Lower leg skin (tissue), 4 donors: ENCODE measurements at regions not wholly inside any gene's neighbourhood (a gene's known extent, or its start where the extent isn't known, plus 50 kb on each side); places are given as distances from the start of the nearest gene placed in this dataset.
A peak's percentile ranks its signal among the peaks of the same experiment; 100 is the strongest.
"Not testable (repeated sequence)": the region's sequence is repeated elsewhere in the genome, so short reads cannot be mapped to it uniquely, and the experiment has no call there.

Experiments
- DNase-seq, 2 donors: peaks; one replicate each; pipeline ENCODE4 v3.0.0-alpha.2; 2019; ENCODE audit warnings: low spot score in 2 of 2
- H3K4me3 ChIP-seq: fragments of 200-600 bp; sonication (generic); 2 replicates; pipeline ENCODE4 v1.5.1; 2017; ENCODE audit warnings: mild to moderate bottlenecking, low read depth; ENCODE audit not compliant: poor library complexity, severe bottlenecking
- POLR2A ChIP-seq, 2 donors: fragments of 450-650 bp; IDR thresholded peaks; one replicate each; pipeline ENCODE4 v1.6.1; 2016 to 2017; ENCODE audit warnings: antibody characterized with exemption in 2 of 2, mild to moderate bottlenecking in 1 of 2, moderate library complexity in 1 of 2
- WGBS, 2 donors: methylation state at CpG; one replicate each; pipeline ENCODE4 v1.1.5; 2018; 5-methylcytosine and 5-hydroxymethylcytosine counted together
- intact Hi-C: fragments of 100-400 bp; cut with DNase I; formaldehyde crosslinking; loops from one replicate; pipeline ENCODE4 v1.15.0; 2023; ENCODE audit warnings: low total_unique reads
- TF ChIP-seq, protein P1 (sequence below), 3 donors: fragments of 450-650 bp; IDR thresholded peaks; one replicate each; pipeline ENCODE4 v1.5.1; 2016; ENCODE audit warnings: antibody characterized with exemption in 3 of 3, mild to moderate bottlenecking in 3 of 3, moderate library complexity in 2 of 3

DNA sequence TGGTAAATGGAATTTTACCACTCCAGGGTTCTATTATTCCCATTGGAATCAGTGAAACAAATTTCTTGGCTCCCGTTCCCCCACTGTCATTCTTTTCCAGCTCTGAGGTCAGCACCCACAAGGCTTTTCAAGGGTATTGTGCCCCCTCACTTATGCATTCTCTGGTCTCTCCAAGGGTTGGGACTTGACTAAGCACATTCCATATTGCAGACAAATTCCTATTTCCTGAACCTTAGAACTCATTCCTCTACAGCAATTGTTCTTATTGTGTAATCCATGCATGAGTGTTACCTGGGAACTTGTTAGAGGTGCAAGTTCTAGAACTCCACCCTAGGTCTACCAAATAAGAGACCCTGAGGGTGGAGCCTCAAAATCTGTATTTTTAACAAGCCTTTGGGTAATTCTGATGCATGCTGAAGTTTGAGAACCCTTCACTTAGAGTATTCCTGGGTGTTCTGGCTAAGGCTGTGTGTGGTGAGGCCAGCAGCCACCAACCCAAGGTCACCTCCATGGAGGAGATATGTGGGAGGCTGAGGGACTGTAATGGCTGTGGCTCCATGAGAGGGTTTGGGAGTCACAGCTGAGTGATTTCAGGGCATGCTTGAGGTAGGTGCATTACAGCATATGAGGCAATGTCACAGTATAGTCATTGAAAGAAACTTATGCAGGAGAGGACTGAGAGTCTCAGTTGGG, 150.9 kb downstream of the TTC6 start:
- intact Hi-C loops = no loop called here
- no peak for TF ChIP-seq POLR2A (IDR thresholded peaks at IDR 0.05)
- TF ChIP-seq, protein P1, sequence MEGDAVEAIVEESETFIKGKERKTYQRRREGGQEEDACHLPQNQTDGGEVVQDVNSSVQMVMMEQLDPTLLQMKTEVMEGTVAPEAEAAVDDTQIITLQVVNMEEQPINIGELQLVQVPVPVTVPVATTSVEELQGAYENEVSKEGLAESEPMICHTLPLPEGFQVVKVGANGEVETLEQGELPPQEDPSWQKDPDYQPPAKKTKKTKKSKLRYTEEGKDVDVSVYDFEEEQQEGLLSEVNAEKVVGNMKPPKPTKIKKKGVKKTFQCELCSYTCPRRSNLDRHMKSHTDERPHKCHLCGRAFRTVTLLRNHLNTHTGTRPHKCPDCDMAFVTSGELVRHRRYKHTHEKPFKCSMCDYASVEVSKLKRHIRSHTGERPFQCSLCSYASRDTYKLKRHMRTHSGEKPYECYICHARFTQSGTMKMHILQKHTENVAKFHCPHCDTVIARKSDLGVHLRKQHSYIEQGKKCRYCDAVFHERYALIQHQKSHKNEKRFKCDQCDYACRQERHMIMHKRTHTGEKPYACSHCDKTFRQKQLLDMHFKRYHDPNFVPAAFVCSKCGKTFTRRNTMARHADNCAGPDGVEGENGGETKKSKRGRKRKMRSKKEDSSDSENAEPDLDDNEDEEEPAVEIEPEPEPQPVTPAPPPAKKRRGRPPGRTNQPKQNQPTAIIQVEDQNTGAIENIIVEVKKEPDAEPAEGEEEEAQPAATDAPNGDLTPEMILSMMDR (IDR thresholded peaks at IDR 0.05) = no peak
- H3K4me3 ChIP-seq = no peak overlapping the region
- WGBS, 2 donors = 92% methylated on average over 1 of the region's 1 CpG
- no peak for DNase-seq

DNA sequence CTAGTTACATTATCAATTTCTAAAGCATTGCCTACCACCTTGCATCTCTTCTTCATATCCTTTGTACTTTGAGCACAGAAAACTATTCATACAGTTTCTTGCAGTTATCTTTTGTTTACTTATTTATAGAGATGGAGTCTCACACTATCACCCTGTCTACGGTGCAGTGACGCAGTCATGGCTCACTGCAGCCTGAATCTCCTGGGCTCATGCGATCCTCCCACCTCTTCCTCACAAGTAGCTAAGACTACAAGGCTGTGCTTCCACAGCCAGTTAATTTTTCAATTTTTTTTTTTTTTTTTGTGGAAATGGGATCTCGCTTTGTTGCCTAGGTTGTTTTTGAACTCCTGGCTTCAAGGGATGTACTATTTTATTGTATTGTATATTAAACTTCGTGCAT, 158.0 kb downstream of the TTC6 start:
- intact Hi-C loops = no loop called here
- no peak overlapping the region for H3K4me3 ChIP-seq
- TF ChIP-seq, protein P1 (IDR thresholded peaks at IDR 0.05) = no peak
- TF ChIP-seq POLR2A (IDR thresholded peaks at IDR 0.05) = no peak
- 89 to 93% methylated on average over 5 of the region's 5 CpGs for WGBS, 2 donors
- DNase-seq = no peak

DNA sequence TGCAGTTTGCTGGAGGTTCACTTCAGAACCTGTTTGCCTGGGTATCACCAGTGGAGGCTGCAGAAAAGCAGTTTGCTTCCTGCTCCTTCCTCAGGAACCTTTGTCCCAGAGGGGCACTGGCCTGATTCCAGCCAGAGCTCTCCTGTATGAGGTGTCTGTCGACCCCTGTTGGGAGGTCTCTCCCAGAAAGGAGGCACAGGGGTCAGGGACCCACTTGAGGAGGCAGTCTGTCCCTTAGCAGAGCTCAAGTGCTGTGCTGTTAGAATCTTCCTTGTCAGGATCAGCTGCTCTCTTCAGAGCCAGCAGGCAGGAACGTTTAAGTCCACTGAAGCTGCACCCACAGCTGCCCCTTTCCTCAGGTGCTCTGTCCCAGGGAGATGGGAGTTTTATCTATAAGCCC, 164.8 kb downstream of the TTC6 start:
- WGBS, 2 donors = 40 to 51% methylated on average over 1 to 2 of the region's 2 CpGs
- not testable (repeated sequence) for H3K4me3 ChIP-seq, DNase-seq
- intact Hi-C loops = loop anchor here (5.0 kb wide), 1 partner anchor 1582 kb away; no protein-coding TSS in a partner anchor

DNA sequence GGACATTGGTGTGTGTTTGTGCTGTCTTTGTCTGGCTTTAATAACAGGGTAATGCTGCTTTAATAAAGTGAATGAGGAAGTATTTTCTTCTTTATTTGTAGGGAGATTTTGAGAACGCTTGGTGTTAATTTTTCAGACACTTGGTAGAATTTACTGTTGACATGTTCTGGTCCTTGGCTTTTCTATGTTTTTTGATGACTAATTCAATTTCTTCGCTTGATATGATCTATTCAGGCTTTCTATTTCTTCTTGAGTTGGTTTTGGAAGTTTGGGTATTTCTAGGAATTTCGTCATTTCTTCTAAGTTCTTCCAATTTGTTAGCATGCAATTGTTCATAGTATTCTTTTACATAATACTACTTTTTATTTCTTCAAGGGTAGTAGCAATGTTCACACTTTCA, 167.8 kb downstream of the TTC6 start:
- DNase-seq = no peak
- H3K4me3 ChIP-seq = no peak overlapping the region
- intact Hi-C loops = loop anchor here (5.0 kb wide), 1 partner anchor 1579 kb away; no protein-coding TSS in a partner anchor
- WGBS, 2 donors = 86 to 93% methylated on average over 3 of the region's 3 CpGs
- TF ChIP-seq, protein P1 (IDR thresholded peaks at IDR 0.05) = no peak
- no peak for TF ChIP-seq POLR2A (IDR thresholded peaks at IDR 0.05)

DNA sequence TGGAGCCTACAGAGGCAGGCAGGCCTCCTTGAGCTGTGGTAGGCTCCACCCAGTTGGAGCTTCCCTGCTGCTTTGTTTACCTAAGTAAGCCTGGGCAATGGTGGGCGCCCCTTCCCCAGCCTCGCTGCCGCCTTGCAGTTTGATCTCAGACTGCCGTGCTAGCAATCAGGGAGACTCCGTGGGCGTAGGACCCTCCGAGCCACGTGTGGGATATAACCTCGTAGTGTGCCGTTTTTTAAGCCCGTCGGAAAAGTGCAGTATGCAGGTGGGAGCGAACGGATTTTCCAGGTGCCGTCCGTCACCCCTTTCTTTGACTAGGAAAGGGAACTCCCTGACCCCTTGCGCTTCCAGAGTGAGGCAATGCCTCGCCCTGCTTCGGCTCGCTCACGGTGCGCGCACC, 176.9 kb downstream of the TTC6 start:
- intact Hi-C loops, DNase-seq, H3K4me3 ChIP-seq: not testable (repeated sequence)
- WGBS, 2 donors = 85 to 92% methylated on average over 23 of the region's 23 CpGs

DNA sequence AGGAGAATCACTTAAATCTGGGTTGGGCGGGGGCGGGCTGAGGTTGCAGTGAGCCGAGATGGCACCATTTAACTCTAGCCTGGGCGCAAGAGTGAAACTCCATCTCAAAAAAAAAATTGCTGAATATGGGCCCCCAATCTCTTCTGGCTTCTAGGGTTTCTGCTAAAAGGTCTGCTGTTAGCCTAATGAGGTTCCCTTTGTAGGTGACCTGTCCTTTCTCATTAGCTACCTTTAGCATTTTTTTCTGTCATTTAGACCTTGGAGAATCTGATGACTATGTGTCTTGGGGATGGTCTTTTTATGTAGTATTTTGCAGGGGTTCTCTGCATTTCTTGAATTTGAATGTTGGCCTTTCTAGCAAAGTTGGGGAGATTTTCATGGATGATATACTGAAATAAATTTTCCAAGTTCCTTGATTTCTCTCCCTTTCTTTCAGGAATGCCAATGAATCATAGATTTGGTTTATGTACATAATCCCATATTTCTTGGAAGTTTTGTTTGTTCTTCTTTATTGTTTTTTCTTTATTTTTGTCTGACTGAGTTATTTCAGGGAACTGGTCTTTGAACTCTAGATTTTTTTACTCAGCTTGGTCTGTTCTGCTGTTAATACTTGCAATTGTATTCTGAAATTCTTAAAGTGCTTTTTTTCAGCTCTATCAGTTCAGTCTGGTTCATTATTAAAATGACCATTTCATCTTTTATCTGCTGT, 181.5 kb downstream of the TTC6 start:
- intact Hi-C loops = no loop called here
- no peak overlapping the region for H3K4me3 ChIP-seq
- TF ChIP-seq, protein P1 (IDR thresholded peaks at IDR 0.05) = peak in 1 of 3 donors; percentile 47
- TF ChIP-seq POLR2A (IDR thresholded peaks at IDR 0.05) = no peak
- DNase-seq = no peak
- 97 to 100% methylated on average over 4 of the region's 4 CpGs for WGBS, 2 donors
